ENCODE measurements at regions not wholly inside any gene's neighbourhood (a gene's known extent, or its start where the extent isn't known, plus 50 kb on each side); places are given as distances from the start of the nearest gene placed in this dataset.
A peak's percentile ranks its signal among the peaks of the same experiment; 100 is the strongest.

GRCh38 chr20:23201658-23202057 lies 115.5 kb upstream of the CD93 start:
- ChIA-PET POLR2A (interaction anchor here (1.5 to 2.0 kb wide), 2 partner anchors 148 to 151 kb away, joined by 5 to 11 read pairs; partner anchors contain the start of gene THBD), CTCF (interaction anchor here (0.7 to 1.4 kb wide), 5 partner anchors 49 to 511 kb away, joined by 3 to 6 read pairs (median 4); no protein-coding TSS in a partner anchor)
- TF ChIP-seq ZNF384 (IDR thresholded peaks at IDR 0.05) = no peak
- no peak for TF ChIP-seq SP1 (IDR thresholded peaks at IDR 0.05)
- TF ChIP-seq ARNT (IDR thresholded peaks at IDR 0.05) = no peak
- TF ChIP-seq SUZ12 (IDR thresholded peaks at IDR 0.05) = no peak
- TF ChIP-seq PKNOX1 (IDR thresholded peaks at IDR 0.05) = no peak
- TF ChIP-seq FOXK2 (IDR thresholded peaks at IDR 0.05) = no peak
- TF ChIP-seq FOXM1 (IDR thresholded peaks at IDR 0.05; ENCODE audit: borderline replicate concordance) = no peak
- TF ChIP-seq ELF4 (IDR thresholded peaks at IDR 0.05) = no peak
- TF ChIP-seq LEF1 (IDR thresholded peaks at IDR 0.05; ENCODE audit: borderline replicate concordance) = no peak
- TF ChIP-seq CTBP1 (IDR thresholded peaks at IDR 0.05; ENCODE audit: borderline replicate concordance) = no peak
- no peak for TF ChIP-seq HDGF (IDR thresholded peaks at IDR 0.05; ENCODE audit: borderline replicate concordance)
- no peak for TF ChIP-seq BHLHE40 (IDR thresholded peaks at IDR 0.05; ENCODE audit: borderline replicate concordance)
- TF ChIP-seq NFRKB (IDR thresholded peaks at IDR 0.05) = no peak
- no peak for TF ChIP-seq FOXA1 (IDR thresholded peaks at IDR 0.05)
- DNase-seq (ENCODE audit: extremely low spot score) = no peak

GRCh38 chr20:23200914-23201313 lies 114.8 kb upstream of the CD93 start:
- no peak for TF ChIP-seq ELF4 (IDR thresholded peaks at IDR 0.05)
- no peak for TF ChIP-seq NFRKB (IDR thresholded peaks at IDR 0.05)
- TF ChIP-seq SP1 (IDR thresholded peaks at IDR 0.05) = no peak
- TF ChIP-seq ZNF384 (IDR thresholded peaks at IDR 0.05) = no peak
- ChIA-PET POLR2A (interaction anchor here (1.5 to 2.0 kb wide), 2 partner anchors 149 to 150 kb away, joined by 5 to 11 read pairs; partner anchors contain the start of gene THBD), CTCF (interaction anchor here (0.7 to 1.4 kb wide), 5 partner anchors 48 to 511 kb away, joined by 3 to 6 read pairs (median 4); no protein-coding TSS in a partner anchor)
- DNase-seq (ENCODE audit: extremely low spot score) = peak; percentile 41

GRCh38 chr20:23200413-23200812 lies 114.3 kb upstream of the CD93 start:
- no peak for DNase-seq (ENCODE audit: extremely low spot score)
- ChIA-PET POLR2A (interaction anchor here (2.0 kb wide), 1 partner anchor 150 kb away, joined by 11 read pairs; the partner anchor contains the start of gene THBD), CTCF (interaction anchor here (1.3 to 1.4 kb wide), 2 partner anchors 60 to 508 kb away, joined by 5 to 6 read pairs; no protein-coding TSS in a partner anchor)
- no peak for TF ChIP-seq CTBP1 (IDR thresholded peaks at IDR 0.05; ENCODE audit: borderline replicate concordance)
- TF ChIP-seq LEF1 (IDR thresholded peaks at IDR 0.05; ENCODE audit: borderline replicate concordance) = no peak
- no peak for TF ChIP-seq ELF4 (IDR thresholded peaks at IDR 0.05)
- no peak for TF ChIP-seq L3MBTL2 (conservative IDR thresholded peaks at IDR 0.05)

- TF ChIP-seq TARDBP (IDR thresholded peaks at IDR 0.05) (no peak), ELF4 (IDR thresholded peaks at IDR 0.05) (no peak), FOXK2 (IDR thresholded peaks at IDR 0.05) (no peak), CTBP1 (IDR thresholded peaks at IDR 0.05; ENCODE audit: borderline replicate concordance) (no peak), LEF1 (IDR thresholded peaks at IDR 0.05; ENCODE audit: borderline replicate concordance) (no peak)
- CTCF ChIA-PET = no interaction called here
- POLR2A ChIA-PET = interaction anchor here (1.6 kb wide), 1 partner anchor 148 kb away, joined by 6 read pairs; no protein-coding TSS in a partner anchor
- no peak for DNase-seq (ENCODE audit: extremely low spot score)
These were observed 113.2 kb upstream of the CD93 start for GRCh38 chr20:23199356-23199755.

- no peak for TF ChIP-seq ARNT (IDR thresholded peaks at IDR 0.05)
- no peak for TF ChIP-seq PKNOX1 (IDR thresholded peaks at IDR 0.05)
- TF ChIP-seq CTBP1 (IDR thresholded peaks at IDR 0.05; ENCODE audit: borderline replicate concordance) = no peak
- no peak for TF ChIP-seq ELF4 (IDR thresholded peaks at IDR 0.05)
- no peak for TF ChIP-seq NFRKB (IDR thresholded peaks at IDR 0.05)
- TF ChIP-seq FOXM1 (IDR thresholded peaks at IDR 0.05; ENCODE audit: borderline replicate concordance) = no peak
- no peak for TF ChIP-seq SP1 (IDR thresholded peaks at IDR 0.05)
- no peak for TF ChIP-seq LEF1 (IDR thresholded peaks at IDR 0.05; ENCODE audit: borderline replicate concordance)
- DNase-seq (ENCODE audit: extremely low spot score) = no peak
- POLR2A ChIA-PET = interaction anchor here (1.6 kb wide), 1 partner anchor 148 kb away, joined by 6 read pairs; no protein-coding TSS in a partner anchor
- CTCF ChIA-PET = no interaction called here
These were observed 112.7 kb upstream of the CD93 start for GRCh38 chr20:23198815-23199214.

- no peak for DNase-seq (ENCODE audit: extremely low spot score)
- no peak for TF ChIP-seq FOXK2 (IDR thresholded peaks at IDR 0.05)
- TF ChIP-seq FOXA1 (IDR thresholded peaks at IDR 0.05) = no peak
- no peak for TF ChIP-seq CTBP1 (IDR thresholded peaks at IDR 0.05; ENCODE audit: borderline replicate concordance)
- TF ChIP-seq PKNOX1 (IDR thresholded peaks at IDR 0.05) = no peak
- TF ChIP-seq L3MBTL2 (conservative IDR thresholded peaks at IDR 0.05) = no peak
- TF ChIP-seq FOXM1 (IDR thresholded peaks at IDR 0.05; ENCODE audit: borderline replicate concordance) = no peak
- POLR2A ChIA-PET = no interaction called here
- CTCF ChIA-PET = no interaction called here
These were observed 111.7 kb upstream of the CD93 start for GRCh38 chr20:23197836-23198235.

GRCh38 chr20:23195636-23196035 lies 109.5 kb upstream of the CD93 start:
- ChIA-PET POLR2A (no interaction called here), CTCF (no interaction called here)
- TF ChIP-seq ELF4 (IDR thresholded peaks at IDR 0.05) = no peak
- TF ChIP-seq NFRKB (IDR thresholded peaks at IDR 0.05) = no peak
- TF ChIP-seq TARDBP (IDR thresholded peaks at IDR 0.05) = no peak
- TF ChIP-seq FOXK2 (IDR thresholded peaks at IDR 0.05) = no peak
- TF ChIP-seq ARNT (IDR thresholded peaks at IDR 0.05) = no peak
- no peak for TF ChIP-seq LEF1 (IDR thresholded peaks at IDR 0.05; ENCODE audit: borderline replicate concordance)
- DNase-seq (ENCODE audit: extremely low spot score) = no peak

Measured in HEK293T (cell line).